Esophagus muscularis mucosa (tissue), 3 donors: ENCODE measurements at regions not wholly inside any gene's neighbourhood (a gene's known extent, or its start where the extent isn't known, plus 50 kb on each side); places are given as distances from the start of the nearest gene placed in this dataset.

ENCODE experiments used
- EP300 ChIP-seq: sonication (generic); formaldehyde crosslinking; IDR thresholded peaks from one replicate; pipeline ENCODE4 v1.6.1; 2017; ENCODE audit warnings: antibody characterized with exemption
- TF ChIP-seq, protein P1 (sequence below), 3 experiments: fragments of 200-600 bp in 2 of 3; fragments of 450-650 bp in 1 of 3; sonication (generic) in 2 of 3; IDR thresholded peaks; one replicate each; pipeline ENCODE4 v1.5.1; 2017 to 2019; ENCODE audit warnings: antibody characterized with exemption in 3 of 3, mild to moderate bottlenecking in 2 of 3, moderate library complexity in 1 of 3

DNA sequence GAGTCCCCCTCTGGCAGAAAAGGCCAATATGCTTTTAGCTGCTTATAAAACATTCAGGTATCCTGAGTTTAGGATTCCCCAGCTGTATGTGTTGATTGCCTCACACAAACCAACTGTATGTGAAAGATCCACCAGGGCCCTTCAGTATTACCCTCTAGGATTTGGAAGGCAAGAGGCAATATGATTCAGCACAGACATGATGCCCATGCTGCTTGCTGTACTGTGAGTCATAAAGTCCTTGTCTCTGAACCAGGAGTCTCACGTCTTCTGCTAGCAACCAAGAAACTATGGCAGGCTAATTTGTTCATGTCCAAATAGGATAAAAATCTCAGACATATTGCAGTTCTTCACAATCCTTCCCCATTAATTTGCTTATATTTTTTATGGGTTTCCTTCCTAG, 789.2 kb upstream of the SLC35B3 start:
- TF ChIP-seq, protein P1, sequence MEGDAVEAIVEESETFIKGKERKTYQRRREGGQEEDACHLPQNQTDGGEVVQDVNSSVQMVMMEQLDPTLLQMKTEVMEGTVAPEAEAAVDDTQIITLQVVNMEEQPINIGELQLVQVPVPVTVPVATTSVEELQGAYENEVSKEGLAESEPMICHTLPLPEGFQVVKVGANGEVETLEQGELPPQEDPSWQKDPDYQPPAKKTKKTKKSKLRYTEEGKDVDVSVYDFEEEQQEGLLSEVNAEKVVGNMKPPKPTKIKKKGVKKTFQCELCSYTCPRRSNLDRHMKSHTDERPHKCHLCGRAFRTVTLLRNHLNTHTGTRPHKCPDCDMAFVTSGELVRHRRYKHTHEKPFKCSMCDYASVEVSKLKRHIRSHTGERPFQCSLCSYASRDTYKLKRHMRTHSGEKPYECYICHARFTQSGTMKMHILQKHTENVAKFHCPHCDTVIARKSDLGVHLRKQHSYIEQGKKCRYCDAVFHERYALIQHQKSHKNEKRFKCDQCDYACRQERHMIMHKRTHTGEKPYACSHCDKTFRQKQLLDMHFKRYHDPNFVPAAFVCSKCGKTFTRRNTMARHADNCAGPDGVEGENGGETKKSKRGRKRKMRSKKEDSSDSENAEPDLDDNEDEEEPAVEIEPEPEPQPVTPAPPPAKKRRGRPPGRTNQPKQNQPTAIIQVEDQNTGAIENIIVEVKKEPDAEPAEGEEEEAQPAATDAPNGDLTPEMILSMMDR (IDR thresholded peaks at IDR 0.05), result no peak
- no peak for TF ChIP-seq EP300
